Stomach smooth muscle (tissue), 2 donors: ENCODE measurements at regions not wholly inside any gene's neighbourhood (a gene's known extent, or its start where the extent isn't known, plus 50 kb on each side); places are given as distances from the start of the nearest gene placed in this dataset.

ENCODE experiments used
- H3K27ac ChIP-seq: one replicate; pipeline ENCODE4 v1.7.0; 2013; ENCODE audit warnings: mild to moderate bottlenecking, low read length, inconsistent platforms
- H3K27me3 ChIP-seq, 2 donors: one replicate each; pipeline ENCODE4 v1.7.0; 2013; ENCODE audit warnings: low read length in 2 of 2; ENCODE audit not compliant: insufficient read depth in 2 of 2, control insufficient read depth in 1 of 2
- H3K36me3 ChIP-seq, 2 donors: one replicate each; pipeline ENCODE4 v1.7.0; 2013; ENCODE audit warnings: low read length in 2 of 2; ENCODE audit not compliant: control insufficient read depth in 2 of 2, insufficient read depth in 2 of 2
- H3K4me1 ChIP-seq: one replicate; pipeline ENCODE4 v1.7.0; 2013; ENCODE audit warnings: low read length; ENCODE audit not compliant: control insufficient read depth, insufficient read depth
- H3K4me3 ChIP-seq, 2 donors: one replicate each; pipeline ENCODE4 v1.7.0; 2013; ENCODE audit warnings: low read length in 2 of 2
- H3K9ac ChIP-seq, 2 donors: one replicate each; pipeline ENCODE4 v1.7.0; 2013; ENCODE audit warnings: low read length in 2 of 2, mild to moderate bottlenecking in 1 of 2
- H3K9me3 ChIP-seq, 2 donors: one replicate each; pipeline ENCODE4 v1.7.0; 2013; ENCODE audit warnings: low read length in 2 of 2; ENCODE audit not compliant: control insufficient read depth in 2 of 2
- donor health status: healthy.
- donor health status: Pancreatic carcinoma.

DNA sequence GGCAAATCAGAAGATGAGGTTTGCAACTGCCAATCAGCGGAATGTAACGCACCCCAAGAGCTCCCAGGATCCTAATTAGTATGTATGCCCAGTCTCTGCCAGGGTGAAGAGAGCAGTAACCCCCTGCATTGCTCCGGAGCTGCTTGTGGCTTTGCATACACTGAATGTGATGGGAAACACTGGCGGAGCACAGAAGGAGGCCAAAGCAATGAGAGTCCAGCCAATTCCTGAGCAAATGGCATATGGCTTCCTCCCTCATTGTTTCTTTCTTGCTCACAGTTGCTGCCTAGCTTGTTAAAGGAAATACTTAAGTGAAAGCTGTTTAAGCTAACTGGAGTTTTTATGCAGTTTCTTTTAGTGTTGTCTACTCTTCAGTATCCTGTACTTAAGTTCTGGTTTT lies 343.5 kb upstream of the NT5C1B start:
- Histone ChIP-seq H3K36me3 (no peaks in the 10 kb centered on the region), H3K9ac (no peak overlapping the region), H3K9me3 (no peaks in the 10 kb centered on the region), H3K4me3 (no peak overlapping the region), H3K4me1 (peaks cover 9% of the 10 kb centered on the region), H3K27ac (no peak overlapping the region), H3K27me3 (no peaks in the 10 kb centered on the region)

DNA sequence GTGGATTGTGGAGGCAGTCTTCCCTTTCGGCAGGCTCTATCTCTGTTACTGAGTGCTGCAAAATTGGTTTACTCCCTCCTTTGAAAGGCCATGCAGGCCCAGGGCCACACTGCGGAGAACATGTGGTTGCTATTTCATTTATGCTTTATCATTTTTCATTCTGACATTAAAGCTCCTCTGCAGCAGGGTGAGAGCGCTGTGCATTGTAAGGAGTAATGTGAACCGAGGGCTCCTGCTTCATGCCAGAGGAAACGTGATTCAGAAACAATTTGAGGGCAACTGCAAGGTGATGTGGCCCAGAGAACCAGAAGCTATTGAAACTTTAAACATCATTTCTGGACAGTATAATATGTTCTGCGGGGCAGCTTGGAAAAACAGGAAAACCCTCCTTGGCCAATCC lies 341.6 kb upstream of the NT5C1B start:
- Histone ChIP-seq H3K9ac (no peak overlapping the region), H3K4me3 (no peak overlapping the region), H3K27ac (no peak overlapping the region), H3K27me3 (no peaks in the 10 kb centered on the region), H3K36me3 (no peaks in the 10 kb centered on the region), H3K9me3 (no peaks in the 10 kb centered on the region), H3K4me1 (peaks cover 16% of the 10 kb centered on the region)

DNA sequence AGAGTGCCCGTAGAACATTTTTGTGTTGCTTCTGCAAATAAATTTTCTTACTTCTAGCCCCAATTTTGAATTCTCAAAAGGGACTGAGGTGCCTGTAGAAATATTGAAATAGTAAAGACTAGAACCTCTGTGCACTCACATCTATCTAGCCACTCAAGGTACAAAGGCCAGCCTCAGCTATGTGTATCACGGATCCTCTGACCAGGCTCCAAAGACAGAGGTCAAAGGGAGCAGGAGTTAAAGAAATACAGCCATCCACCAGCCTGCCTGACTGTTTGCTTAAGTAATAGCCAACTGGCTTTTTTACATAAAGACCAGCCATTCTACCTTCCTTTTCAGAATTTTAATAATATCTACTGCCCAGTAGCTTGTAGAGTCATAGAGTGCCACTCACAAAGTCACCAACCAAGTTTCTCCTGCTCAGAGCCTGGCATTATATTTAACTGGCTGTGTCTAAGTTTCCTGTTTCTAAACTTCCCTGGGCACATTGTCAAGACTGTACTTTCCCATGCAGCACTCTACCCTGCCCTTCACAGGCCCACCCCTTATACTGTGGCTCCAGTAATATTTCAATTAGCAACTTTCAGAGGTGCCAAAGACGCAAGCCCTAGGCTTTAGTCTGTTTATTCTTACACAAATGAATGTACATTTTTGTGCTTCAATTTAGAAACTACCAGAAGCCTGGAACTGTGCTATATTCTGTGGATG lies 338.3 kb upstream of the NT5C1B start:
- H3K9me3 ChIP-seq, result no peaks in the 10 kb centered on the region
- no peaks in the 10 kb centered on the region for H3K27me3 ChIP-seq
- H3K27ac ChIP-seq, result no peak overlapping the region
- no peaks in the 10 kb centered on the region for H3K36me3 ChIP-seq
- peaks cover 27% of the 10 kb centered on the region for H3K4me1 ChIP-seq
- H3K9ac ChIP-seq, result no peak overlapping the region
- H3K4me3 ChIP-seq, result no peak overlapping the region

DNA sequence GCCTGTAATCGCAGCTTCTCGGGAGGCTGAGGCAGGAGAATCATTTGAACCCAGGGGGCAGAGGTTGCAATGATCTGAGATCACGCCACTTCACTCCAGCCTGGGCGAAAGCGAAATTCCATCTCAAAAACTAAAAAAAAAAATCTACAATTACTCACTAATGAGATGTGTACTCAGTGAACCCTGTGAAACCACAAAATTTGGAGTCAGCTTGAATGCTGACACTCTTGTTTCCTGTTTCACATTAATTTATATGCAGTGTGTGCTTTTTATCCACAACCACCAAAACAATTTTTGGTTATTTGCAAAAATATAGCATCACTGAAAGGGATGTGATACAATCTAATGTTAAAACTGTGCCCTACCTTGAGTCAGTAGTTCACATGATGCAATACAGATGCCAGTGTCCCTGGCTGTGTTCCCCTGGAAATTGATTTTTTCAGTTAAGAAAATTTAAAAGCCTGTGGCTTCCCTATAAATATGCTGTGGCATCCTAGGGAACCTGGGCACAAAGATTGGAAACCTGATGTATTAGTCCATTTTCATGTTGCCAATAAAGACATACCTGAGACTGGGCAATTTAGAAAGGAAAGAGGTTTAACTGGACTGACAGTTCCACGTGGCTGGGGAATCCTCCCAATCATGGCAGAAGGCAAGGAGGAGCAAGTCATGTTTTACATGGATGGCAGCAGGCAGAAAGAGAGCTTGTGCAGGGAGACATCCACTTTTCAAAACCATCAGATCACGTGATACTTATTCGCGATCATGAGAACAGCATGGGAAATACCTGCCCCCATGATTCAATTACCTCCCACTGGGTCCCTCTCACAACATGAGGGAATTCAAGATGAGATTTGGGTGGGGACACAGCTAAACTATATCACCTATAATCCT lies 337.5 kb upstream of the NT5C1B start:
- Histone ChIP-seq H3K36me3 (no peaks in the 10 kb centered on the region), H3K9me3 (no peaks in the 10 kb centered on the region), H3K4me3 (no peak overlapping the region), H3K27me3 (no peaks in the 10 kb centered on the region), H3K4me1 (peaks cover 27% of the 10 kb centered on the region), H3K9ac (no peak overlapping the region), H3K27ac (no peak overlapping the region)

DNA sequence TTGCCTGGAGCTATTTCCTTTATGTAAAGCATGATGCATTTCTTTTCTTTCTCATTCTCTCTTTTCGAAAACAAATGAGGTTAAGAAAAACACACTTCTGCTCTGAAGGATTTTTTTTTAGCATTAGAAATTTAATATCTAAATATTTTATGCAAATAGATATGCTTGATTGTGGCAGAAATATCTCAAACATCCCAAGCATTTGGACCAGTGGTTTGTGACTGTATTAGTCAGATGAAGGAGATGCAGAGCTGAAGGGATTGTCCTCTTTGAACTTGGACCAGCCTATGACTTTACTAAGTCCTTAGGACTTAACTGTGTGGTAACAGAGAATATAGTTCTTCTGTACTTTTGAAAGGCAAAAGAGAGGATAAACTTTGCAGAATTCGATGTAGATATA lies 335.9 kb upstream of the NT5C1B start:
- no peak overlapping the region for H3K4me3 ChIP-seq
- no peaks in the 10 kb centered on the region for H3K27me3 ChIP-seq
- H3K27ac ChIP-seq, result no peak overlapping the region
- H3K9ac ChIP-seq, result no peak overlapping the region
- no peaks in the 10 kb centered on the region for H3K9me3 ChIP-seq
- no peaks in the 10 kb centered on the region for H3K36me3 ChIP-seq
- H3K4me1 ChIP-seq, result peaks cover 24% of the 10 kb centered on the region

DNA sequence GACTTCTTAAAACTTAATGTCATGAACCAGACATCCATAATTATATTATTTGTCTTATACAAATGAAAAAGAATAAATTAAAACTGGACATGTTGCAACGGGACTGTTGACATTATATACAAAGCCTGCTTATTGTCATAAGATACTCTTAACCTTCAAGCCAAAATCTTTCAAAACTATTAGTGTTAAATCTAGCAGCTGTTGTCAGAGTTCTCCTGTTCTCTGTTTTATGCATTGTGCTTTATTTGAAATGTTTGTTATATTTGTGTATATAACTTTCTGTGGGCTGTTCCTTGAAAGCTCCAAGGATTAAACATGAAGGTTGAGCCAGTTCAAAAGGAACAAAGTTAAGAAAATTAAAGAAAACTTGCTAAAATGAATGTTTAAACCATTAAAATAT lies 335.5 kb upstream of the NT5C1B start:
- Histone ChIP-seq H3K4me1 (peaks cover 24% of the 10 kb centered on the region), H3K4me3 (no peak overlapping the region), H3K9ac (no peak overlapping the region), H3K36me3 (no peaks in the 10 kb centered on the region), H3K9me3 (no peaks in the 10 kb centered on the region), H3K27me3 (no peaks in the 10 kb centered on the region), H3K27ac (no peak overlapping the region)

DNA sequence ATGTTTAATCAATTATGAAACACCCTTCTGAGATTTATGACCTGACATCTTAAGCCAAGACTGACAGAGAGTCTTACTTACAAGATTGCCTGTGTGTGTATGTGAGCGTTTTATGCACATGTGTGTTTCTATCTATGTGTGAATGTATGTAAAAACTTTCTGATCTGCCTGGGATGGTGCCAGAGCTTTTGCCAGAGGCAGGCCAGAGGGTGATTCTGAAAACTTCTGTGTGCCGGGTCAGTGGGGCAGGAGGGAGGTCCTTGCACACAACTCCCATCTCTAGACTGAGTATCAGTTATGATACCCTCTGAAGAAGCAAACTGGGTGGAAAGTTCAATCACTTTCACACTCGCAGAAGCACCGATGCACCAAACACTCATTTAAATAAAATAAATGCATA lies 335.0 kb upstream of the NT5C1B start:
- Histone ChIP-seq H3K9me3 (no peaks in the 10 kb centered on the region), H3K27ac (no peak overlapping the region), H3K27me3 (no peaks in the 10 kb centered on the region), H3K4me3 (no peak overlapping the region), H3K4me1 (peaks cover 24% of the 10 kb centered on the region), H3K36me3 (no peaks in the 10 kb centered on the region), H3K9ac (no peak overlapping the region)

DNA sequence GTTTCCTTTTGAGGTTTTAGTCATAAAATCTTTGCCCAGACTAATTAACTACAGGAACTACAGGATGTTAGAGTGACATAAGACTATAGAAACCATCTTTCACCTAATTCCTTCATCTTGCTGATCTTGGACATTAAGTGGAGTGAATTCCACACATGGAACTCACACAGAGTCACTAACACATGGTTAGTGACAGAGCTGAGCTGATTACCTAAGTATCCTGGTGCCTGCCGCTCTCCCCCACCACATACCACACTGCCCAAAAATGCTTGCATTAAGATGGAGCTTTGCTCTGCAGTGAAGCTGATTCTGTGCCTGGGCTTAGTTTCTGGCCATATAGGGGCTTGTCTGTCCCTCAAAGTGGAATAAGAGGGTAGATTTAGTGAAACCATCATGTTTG lies 332.9 kb upstream of the NT5C1B start:
- no peak overlapping the region for H3K27ac ChIP-seq
- H3K36me3 ChIP-seq, result no peaks in the 10 kb centered on the region
- H3K4me1 ChIP-seq, result peaks cover 14% of the 10 kb centered on the region
- no peak overlapping the region for H3K9ac ChIP-seq
- H3K9me3 ChIP-seq, result no peaks in the 10 kb centered on the region
- H3K4me3 ChIP-seq, result no peak overlapping the region
- H3K27me3 ChIP-seq, result no peaks in the 10 kb centered on the region

DNA sequence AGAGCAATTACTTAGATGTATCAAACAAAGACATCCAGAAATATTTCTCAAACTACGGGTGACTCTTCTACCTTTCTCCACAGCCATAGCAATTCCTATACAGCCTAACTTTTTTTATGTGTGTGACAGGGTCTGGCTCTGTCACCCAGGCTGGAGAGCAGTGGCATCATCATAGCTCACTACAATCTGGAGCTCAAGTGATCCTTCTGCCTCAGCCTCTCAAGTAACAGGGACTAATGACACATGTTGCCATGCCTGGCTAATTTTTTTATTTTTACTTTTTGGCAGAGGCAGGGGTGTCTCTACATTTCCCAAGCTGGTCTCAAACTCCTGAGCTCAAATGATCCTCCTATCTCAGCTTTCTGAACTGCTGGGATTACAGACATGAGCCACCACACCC lies 328.9 kb upstream of the NT5C1B start:
- Histone ChIP-seq H3K27ac (no peak overlapping the region), H3K27me3 (no peaks in the 10 kb centered on the region), H3K9me3 (no peaks in the 10 kb centered on the region), H3K4me3 (no peak overlapping the region), H3K9ac (no peak overlapping the region), H3K4me1 (no peaks in the 10 kb centered on the region), H3K36me3 (no peaks in the 10 kb centered on the region)

DNA sequence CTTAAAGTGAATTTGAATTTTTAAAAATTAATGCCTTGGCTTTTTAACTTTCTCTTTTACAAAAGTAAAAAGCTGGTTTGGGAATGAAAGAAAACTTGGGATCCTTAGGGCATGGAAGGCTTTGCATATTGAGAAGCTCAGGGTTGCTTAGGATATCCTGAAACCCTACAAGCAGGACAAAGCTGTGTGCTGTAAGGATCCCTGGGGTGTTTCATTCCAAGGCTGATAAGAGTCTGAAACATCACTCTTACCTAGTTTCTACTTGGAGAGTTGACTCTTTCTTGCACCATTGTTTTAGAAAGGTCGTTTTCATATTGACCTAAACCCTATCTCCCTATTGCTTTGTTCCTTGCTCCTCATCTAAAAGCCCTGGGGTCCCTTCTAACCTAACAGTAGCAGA lies 325.9 kb upstream of the NT5C1B start:
- Histone ChIP-seq H3K4me1 (peaks cover 5% of the 10 kb centered on the region), H3K27me3 (no peaks in the 10 kb centered on the region), H3K36me3 (no peaks in the 10 kb centered on the region), H3K9ac (no peak overlapping the region), H3K4me3 (no peak overlapping the region), H3K9me3 (no peaks in the 10 kb centered on the region), H3K27ac (no peak overlapping the region)

DNA sequence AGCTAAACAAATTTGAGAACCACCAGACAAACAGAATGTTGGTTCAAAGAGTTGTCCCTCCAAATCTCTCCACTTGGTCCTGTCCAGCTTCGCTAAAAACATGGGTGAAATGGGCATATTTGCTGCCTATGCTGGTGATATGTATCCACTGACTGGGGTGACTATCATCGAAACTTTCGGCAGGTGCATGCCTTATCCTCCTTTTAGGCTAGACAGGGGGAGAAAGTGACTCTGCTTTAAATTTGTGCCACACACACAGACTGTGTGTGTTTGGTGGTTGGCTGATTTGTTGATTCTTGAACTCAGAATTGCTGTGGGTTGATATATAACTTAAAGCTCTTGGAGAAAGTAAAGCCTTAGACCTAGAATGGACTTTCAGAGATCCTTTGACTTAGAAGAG lies 324.1 kb upstream of the NT5C1B start:
- Histone ChIP-seq H3K9me3 (no peaks in the 10 kb centered on the region), H3K4me3 (no peak overlapping the region), H3K9ac (no peak overlapping the region), H3K4me1 (peaks cover 5% of the 10 kb centered on the region), H3K36me3 (no peaks in the 10 kb centered on the region), H3K27me3 (no peaks in the 10 kb centered on the region), H3K27ac (no peak overlapping the region)
